ENCODE measurements at regions not wholly inside any gene's neighbourhood (a gene's known extent, or its start where the extent isn't known, plus 50 kb on each side); places are given as distances from the start of the nearest gene placed in this dataset.
"Not testable (repeated sequence)": the region's sequence is repeated elsewhere in the genome, so short reads cannot be mapped to it uniquely, and the experiment has no call there.

- no peak for DNase-seq (ENCODE audit: low spot score)
These were observed 105.5 kb downstream of the KPNA2 start for GRCh38 chr17:68141050-68141449.

- DNase-seq (ENCODE audit: low spot score), result no peak
These were observed 105.2 kb upstream of the AMZ2 start for GRCh38 chr17:68142595-68142994.

- DNase-seq (ENCODE audit: low spot score), result no peak
These were observed 104.4 kb upstream of the AMZ2 start for GRCh38 chr17:68143425-68143824.

- no peak for DNase-seq (ENCODE audit: low spot score)
These were observed 102.8 kb upstream of the AMZ2 start for GRCh38 chr17:68145088-68145487.

- no peak for DNase-seq (ENCODE audit: low spot score)
These were observed 98.9 kb upstream of the AMZ2 start for GRCh38 chr17:68148936-68149335.

GRCh38 chr17:68152161-68152571, 95.7 kb upstream of the AMZ2 start:
- no peak for DNase-seq (ENCODE audit: low spot score)

GRCh38 chr17:68155692-68156091, 92.2 kb upstream of the AMZ2 start:
- no peak for DNase-seq (ENCODE audit: low spot score)

- DNase-seq (ENCODE audit: low spot score), result no peak
These were observed 86.0 kb upstream of the AMZ2 start for GRCh38 chr17:68161644-68162428.

- not testable (repeated sequence) for DNase-seq (ENCODE audit: low spot score)
These were observed 79.3 kb upstream of the AMZ2 start for GRCh38 chr17:68168273-68169164.

GRCh38 chr17:68169165-68169821, 78.5 kb upstream of the AMZ2 start:
- not testable (repeated sequence) for DNase-seq (ENCODE audit: low spot score)

- DNase-seq (ENCODE audit: low spot score), result no peak
These were observed 78.0 kb upstream of the AMZ2 start for GRCh38 chr17:68169840-68170239.

GRCh38 chr17:68170246-68170645, 77.6 kb upstream of the AMZ2 start:
- DNase-seq (ENCODE audit: low spot score), result no peak

- peak; percentile 82 for DNase-seq (ENCODE audit: low spot score)
These were observed 75.3 kb upstream of the AMZ2 start for GRCh38 chr17:68172461-68172954.

- DNase-seq (ENCODE audit: low spot score), result no peak
These were observed 72.4 kb upstream of the AMZ2 start for GRCh38 chr17:68175416-68175815.

- DNase-seq (ENCODE audit: low spot score), result no peak
These were observed 71.9 kb upstream of the AMZ2 start for GRCh38 chr17:68175905-68176304.

- no peak for DNase-seq (ENCODE audit: low spot score)
These were observed 71.1 kb upstream of the AMZ2 start for GRCh38 chr17:68176718-68177117.

GRCh38 chr17:68178831-68179230, 69.0 kb upstream of the AMZ2 start:
- DNase-seq (ENCODE audit: low spot score), result no peak

GRCh38 chr17:68179236-68179925, 68.5 kb upstream of the AMZ2 start:
- DNase-seq (ENCODE audit: low spot score), result no peak

GRCh38 chr17:68179926-68180285, 67.9 kb upstream of the AMZ2 start:
- no peak for DNase-seq (ENCODE audit: low spot score)

- no peak for DNase-seq (ENCODE audit: low spot score)
These were observed 65.9 kb upstream of the AMZ2 start for GRCh38 chr17:68182011-68182306.

GRCh38 chr17:68182940-68183551, 64.8 kb upstream of the AMZ2 start:
- peak; percentile 86 for DNase-seq (ENCODE audit: low spot score)

GRCh38 chr17:68184141-68184571, 63.7 kb upstream of the AMZ2 start:
- no peak for DNase-seq (ENCODE audit: low spot score)
